ENCODE measurements at regions not wholly inside any gene's neighbourhood (a gene's known extent, or its start where the extent isn't known, plus 50 kb on each side); places are given as distances from the start of the nearest gene placed in this dataset.

DNA sequence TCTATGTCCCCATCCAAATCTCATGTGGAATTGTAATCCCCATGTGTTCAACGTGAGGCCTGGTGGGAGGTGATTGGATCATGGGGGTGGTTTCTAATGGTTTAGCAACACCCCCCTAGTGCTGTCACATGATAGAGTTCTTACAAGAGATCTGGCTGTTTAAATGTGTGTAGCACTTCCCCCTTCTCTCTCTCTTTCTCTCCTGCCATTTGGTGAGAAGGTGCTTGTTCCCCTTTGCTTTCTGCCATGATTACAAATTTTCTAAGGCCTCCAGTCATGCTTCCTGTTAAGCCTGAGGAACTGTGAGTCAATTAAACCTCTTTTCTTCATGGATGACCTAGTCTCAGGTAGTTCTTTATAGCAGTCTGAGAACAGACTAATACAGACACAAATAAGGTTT is 165.4 kb downstream of the OGFRL1 start:
- intact Hi-C loops (cut with DNase I; ENCODE audit: low total_unique reads) = no loop called here
- no peak for DNase-seq
- no peaks in the 10 kb centered on the region for H3K9me3 ChIP-seq
- no peak overlapping the region for H3K4me3 ChIP-seq
- H3K4me1 ChIP-seq = no peaks in the 10 kb centered on the region
- TF ChIP-seq, protein P1, sequence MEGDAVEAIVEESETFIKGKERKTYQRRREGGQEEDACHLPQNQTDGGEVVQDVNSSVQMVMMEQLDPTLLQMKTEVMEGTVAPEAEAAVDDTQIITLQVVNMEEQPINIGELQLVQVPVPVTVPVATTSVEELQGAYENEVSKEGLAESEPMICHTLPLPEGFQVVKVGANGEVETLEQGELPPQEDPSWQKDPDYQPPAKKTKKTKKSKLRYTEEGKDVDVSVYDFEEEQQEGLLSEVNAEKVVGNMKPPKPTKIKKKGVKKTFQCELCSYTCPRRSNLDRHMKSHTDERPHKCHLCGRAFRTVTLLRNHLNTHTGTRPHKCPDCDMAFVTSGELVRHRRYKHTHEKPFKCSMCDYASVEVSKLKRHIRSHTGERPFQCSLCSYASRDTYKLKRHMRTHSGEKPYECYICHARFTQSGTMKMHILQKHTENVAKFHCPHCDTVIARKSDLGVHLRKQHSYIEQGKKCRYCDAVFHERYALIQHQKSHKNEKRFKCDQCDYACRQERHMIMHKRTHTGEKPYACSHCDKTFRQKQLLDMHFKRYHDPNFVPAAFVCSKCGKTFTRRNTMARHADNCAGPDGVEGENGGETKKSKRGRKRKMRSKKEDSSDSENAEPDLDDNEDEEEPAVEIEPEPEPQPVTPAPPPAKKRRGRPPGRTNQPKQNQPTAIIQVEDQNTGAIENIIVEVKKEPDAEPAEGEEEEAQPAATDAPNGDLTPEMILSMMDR (IDR thresholded peaks at IDR 0.05) = no peak
- no peaks in the 10 kb centered on the region for H3K36me3 ChIP-seq
- no peaks in the 10 kb centered on the region for H3K27me3 ChIP-seq
- no peak overlapping the region for H3K27ac ChIP-seq

DNA sequence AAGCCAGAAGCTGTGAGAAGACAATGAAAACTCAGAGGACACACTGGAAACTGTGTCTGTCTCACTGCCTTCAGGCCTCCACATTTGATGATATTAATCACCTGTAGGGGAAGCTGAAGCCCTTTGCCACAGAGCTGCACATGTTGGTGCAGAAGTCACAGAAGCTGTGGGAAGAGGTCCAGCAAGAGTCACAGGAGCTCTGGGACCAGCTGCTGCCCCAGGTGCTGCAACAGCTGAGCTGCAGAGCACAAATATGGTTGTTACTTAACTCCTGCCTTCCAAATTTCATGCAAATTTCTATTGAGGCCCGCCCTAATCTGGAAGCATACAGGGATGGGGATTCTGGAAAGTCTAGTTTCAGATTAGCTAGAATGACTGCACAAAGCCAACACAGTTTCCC is 169.3 kb downstream of the OGFRL1 start:
- no peak overlapping the region for H3K27ac ChIP-seq
- no peaks in the 10 kb centered on the region for H3K36me3 ChIP-seq
- no peaks in the 10 kb centered on the region for H3K27me3 ChIP-seq
- TF ChIP-seq, protein P1 (IDR thresholded peaks at IDR 0.05) = no peak
- H3K9me3 ChIP-seq = no peaks in the 10 kb centered on the region
- no peak for DNase-seq
- no peaks in the 10 kb centered on the region for H3K4me1 ChIP-seq
- intact Hi-C loops (cut with DNase I; ENCODE audit: low total_unique reads) = no loop called here
- no peak overlapping the region for H3K4me3 ChIP-seq

DNA sequence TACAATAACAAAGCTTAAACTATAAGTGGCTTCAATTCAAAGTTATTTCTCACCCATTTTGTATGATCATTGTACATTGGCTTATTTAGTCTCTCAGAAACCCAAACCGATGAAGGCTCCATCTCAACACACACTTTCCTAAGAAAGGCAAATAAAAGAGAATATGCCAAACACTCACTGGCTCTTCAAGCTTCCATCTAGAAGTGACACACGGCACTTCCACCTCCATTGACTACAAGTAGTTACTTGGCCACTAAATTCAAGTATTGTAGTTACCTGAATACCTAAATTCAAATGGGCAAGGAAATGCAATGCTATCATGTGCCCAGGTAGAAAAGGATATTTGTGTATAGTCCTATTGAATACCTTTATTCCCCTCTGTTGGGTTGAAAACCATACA is 170.6 kb downstream of the OGFRL1 start:
- Histone ChIP-seq H3K27ac (no peak overlapping the region), H3K4me3 (no peak overlapping the region), H3K4me1 (no peaks in the 10 kb centered on the region), H3K27me3 (no peaks in the 10 kb centered on the region), H3K36me3 (no peaks in the 10 kb centered on the region), H3K9me3 (no peaks in the 10 kb centered on the region)
- TF ChIP-seq, protein P1 (IDR thresholded peaks at IDR 0.05) = no peak
- DNase-seq = no peak
- intact Hi-C loops (cut with DNase I; ENCODE audit: low total_unique reads) = no loop called here

DNA sequence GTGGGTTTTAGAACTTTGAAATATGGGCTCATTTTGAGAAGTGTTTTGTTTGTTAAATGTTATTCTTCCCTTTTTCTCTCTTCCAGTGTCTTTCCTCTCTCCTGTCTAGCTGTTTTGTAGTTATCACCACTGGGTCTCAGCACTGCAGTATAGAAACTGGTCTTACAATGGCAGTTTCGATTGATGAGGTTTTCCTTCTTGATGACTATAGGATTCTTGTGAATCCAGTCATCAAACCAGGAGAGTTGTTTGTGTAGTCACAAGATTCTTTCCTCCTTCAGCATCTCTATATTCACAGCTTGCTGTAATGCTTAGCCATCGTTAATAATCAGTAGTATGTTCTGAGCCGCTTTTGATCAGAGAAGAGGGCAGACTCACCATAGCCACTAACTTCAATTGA is 172.3 kb downstream of the OGFRL1 start:
- Histone ChIP-seq H3K4me1 (no peaks in the 10 kb centered on the region), H3K27me3 (no peaks in the 10 kb centered on the region), H3K4me3 (no peak overlapping the region), H3K27ac (no peak overlapping the region), H3K9me3 (no peaks in the 10 kb centered on the region), H3K36me3 (no peaks in the 10 kb centered on the region)
- no peak for DNase-seq
- TF ChIP-seq, protein P1 (IDR thresholded peaks at IDR 0.05) = no peak
- intact Hi-C loops (cut with DNase I; ENCODE audit: low total_unique reads) = no loop called here

- H3K9me3 ChIP-seq = no peaks in the 10 kb centered on the region
- no peaks in the 10 kb centered on the region for H3K27me3 ChIP-seq
- H3K27ac ChIP-seq = no peak overlapping the region
- peaks cover 0 to 2% (median 0%) of the 10 kb centered on the region in 4 donors for H3K4me1 ChIP-seq
- intact Hi-C loops (cut with DNase I; ENCODE audit: low total_unique reads) = no loop called here
- no peak overlapping the region for H3K4me3 ChIP-seq
- TF ChIP-seq, protein P1 (IDR thresholded peaks at IDR 0.05) = no peak
- no peak for DNase-seq
- H3K36me3 ChIP-seq = no peaks in the 10 kb centered on the region
Observed at GRCh38 chr6:71463061-71463460, 174.4 kb downstream of the OGFRL1 start.

DNA sequence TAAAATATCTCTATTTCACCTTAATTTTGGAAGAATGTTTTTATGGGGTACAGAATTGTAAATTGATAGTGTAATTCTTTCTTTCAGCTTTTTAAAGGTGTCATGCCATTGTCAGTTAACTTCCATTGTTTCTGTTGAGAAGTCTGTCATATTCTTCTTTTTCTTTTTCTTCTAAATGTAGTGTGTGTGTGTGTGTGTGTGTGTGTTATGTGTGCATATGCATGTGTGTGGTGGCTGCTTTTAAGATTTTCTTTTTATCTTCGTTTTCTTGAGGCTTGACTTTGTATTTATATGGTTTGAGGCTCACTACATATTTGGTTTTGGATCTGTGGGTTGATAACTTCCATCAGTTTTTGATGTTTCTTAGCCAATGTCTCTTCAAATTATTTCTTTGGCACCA is 176.5 kb downstream of the OGFRL1 start:
- TF ChIP-seq, protein P1 (IDR thresholded peaks at IDR 0.05) = no peak
- DNase-seq = no peak
- H3K36me3 ChIP-seq = no peaks in the 10 kb centered on the region
- H3K27me3 ChIP-seq = no peaks in the 10 kb centered on the region
- no peaks in the 10 kb centered on the region for H3K9me3 ChIP-seq
- intact Hi-C loops (cut with DNase I; ENCODE audit: low total_unique reads) = no loop called here
- H3K4me1 ChIP-seq = peaks cover 0 to 16% (median 11%) of the 10 kb centered on the region in 4 donors
- H3K4me3 ChIP-seq = no peak overlapping the region
- H3K27ac ChIP-seq = no peak overlapping the region

All from tibial artery (tissue), 4 donors.